ENCODE measurements at regions not wholly inside any gene's neighbourhood (a gene's known extent, or its start where the extent isn't known, plus 50 kb on each side); places are given as distances from the start of the nearest gene placed in this dataset.

GRCh38 chr2:18094277-18094676, 215.8 kb downstream of the KCNS3 start:
- Mint-ChIP-seq H3K4me3 (no peak overlapping the region), H3K27ac (no peak overlapping the region), H3K9me3 (0 out of 5 replicates have a peak, but pooled peaks cover 0 to 2% of the 10 kb centered on the region in 2 experiments), H3K27me3 (ENCODE audit: low read depth) (no peaks in the 10 kb centered on the region), H3K36me3 (ENCODE audit: insufficient read depth in 1 of 3, low read depth in 3 of 3) (no peaks in the 10 kb centered on the region), H3K4me1 (peaks cover 3 to 5% of the 10 kb centered on the region in 2 experiments)
- Histone ChIP-seq H4K20me1 (ENCODE audit: control insufficient read depth, insufficient read depth, insufficient read length) (no peaks in the 10 kb centered on the region), H3K79me1 (ENCODE audit: insufficient read depth, low read depth, low read length, poor library complexity, severe bottlenecking) (no peaks in the 10 kb centered on the region), H4K91ac (ENCODE audit: insufficient read length, low read depth, low read length) (no peak overlapping the region), H3K23me2 (ENCODE audit: insufficient read length, low read depth, low read length, poor library complexity, severe bottlenecking) (no peaks in the 10 kb centered on the region), H3K18ac (ENCODE audit: insufficient read length, low read depth, low read length) (no peak overlapping the region), H3T11ph (ENCODE audit: low read length) (no peak overlapping the region), H2BK5ac (ENCODE audit: insufficient read length, low read length) (no peak overlapping the region), H3K56ac (ENCODE audit: insufficient read length, low read depth, low read length) (no peak overlapping the region), H3K27me3 (ENCODE audit: insufficient read depth, low read length) (no peaks in the 10 kb centered on the region), H2AFZ (ENCODE audit: low read length) (no peak overlapping the region), H2BK12ac (ENCODE audit: insufficient read length, low read depth, low read length) (no peak overlapping the region), H4K8ac (replicated peaks; ENCODE audit: insufficient read length, low read depth, low read length) (no peak overlapping the region), H3K14ac (ENCODE audit: insufficient read depth, low read length) (no peak overlapping the region), H2BK15ac (ENCODE audit: low read depth, low read length) (no peak overlapping the region), H2BK120ac (ENCODE audit: low read depth, low read length, poor library complexity, severe bottlenecking) (no peak overlapping the region), H3K4me2 (ENCODE audit: insufficient read depth, insufficient read length, low read length) (no peak overlapping the region), H3K23ac (ENCODE audit: insufficient read length, low read depth, low read length) (no peak overlapping the region), H3K4me1 (ENCODE audit: insufficient read depth, low read length) (no peaks in the 10 kb centered on the region), H3K9me3 (ENCODE audit: control insufficient read depth, low read depth, low read length) (no peaks in the 10 kb centered on the region), H3K27ac (ENCODE audit: insufficient read length, low read depth, low read length) (no peak overlapping the region), H2BK20ac (ENCODE audit: low read depth, low read length, poor library complexity, severe bottlenecking) (no peak overlapping the region), H3K9ac (ENCODE audit: extremely low read depth, insufficient read length, low read length) (no peak overlapping the region), H4K5ac (ENCODE audit: insufficient read length, low read depth, low read length) (no peak overlapping the region), H3K4ac (ENCODE audit: low read depth, low read length) (no peak overlapping the region), H3K79me2 (ENCODE audit: insufficient read depth, low read length) (no peaks in the 10 kb centered on the region), H2AK5ac (ENCODE audit: insufficient read length, low read length) (no peak overlapping the region)
- WGBS (ENCODE audit: extremely low coverage, insufficient read length, low lambda C conversion rate) = no CpG with 5 or more reads among the region's 2 CpGs
- no peak for TF ChIP-seq CTCF (conservative IDR thresholded peaks at IDR 0.05)
- DNase-seq = no peak
